HTR-8/SVneo (cell line): ENCODE measurements at regions not wholly inside any gene's neighbourhood (a gene's known extent, or its start where the extent isn't known, plus 50 kb on each side); places are given as distances from the start of the nearest gene placed in this dataset.

Experiments
- DNase-seq: peaks from one replicate; pipeline ENCODE4 v3.0.0; 2011; ENCODE audit warnings: low spot score, mixed read lengths; ENCODE audit not compliant: insufficient read length
- FAIRE-seq: peaks from 2 replicates; lab custom pipeline; 2011; peaks lifted over from hg19 to GRCh38; lab: Jason Lieb, UNC

- FAIRE-seq (no peak), DNase-seq (no peak)
These were observed 412.2 kb downstream of the INSC start for GRCh38 chr11:15526859-15527450.

- no peak for DNase-seq
- no peak for FAIRE-seq
These were observed 417.7 kb downstream of the INSC start for GRCh38 chr11:15532432-15532831.

GRCh38 chr11:15534266-15534665, 419.5 kb downstream of the INSC start:
- FAIRE-seq (no peak), DNase-seq (no peak)

GRCh38 chr11:15535414-15535813, 420.7 kb downstream of the INSC start:
- DNase-seq: no peak
- FAIRE-seq: no peak

GRCh38 chr11:15536438-15536837, 421.7 kb downstream of the INSC start:
- no peak for FAIRE-seq
- no peak for DNase-seq

GRCh38 chr11:15539645-15540044, 424.9 kb downstream of the INSC start:
- FAIRE-seq (no peak), DNase-seq (no peak)

- FAIRE-seq (no peak), DNase-seq (no peak)
These were observed 426.4 kb downstream of the INSC start for GRCh38 chr11:15541079-15541478.

- FAIRE-seq (no peak), DNase-seq (no peak)
These were observed 429.6 kb downstream of the INSC start for GRCh38 chr11:15544353-15544752.

GRCh38 chr11:15547685-15548084, 433.0 kb downstream of the INSC start:
- FAIRE-seq (no peak), DNase-seq (no peak)

- no peak for FAIRE-seq
- DNase-seq: no peak
These were observed 437.5 kb downstream of the INSC start for GRCh38 chr11:15551901-15552851.

- no peak for FAIRE-seq
These were observed 440.4 kb downstream of the INSC start for GRCh38 chr11:15555161-15555560.

GRCh38 chr11:15557457-15558230, 442.9 kb downstream of the INSC start:
- DNase-seq: no peak
- no peak for FAIRE-seq

More at GRCh38 chr11:15555161-15555560, 440.4 kb downstream of the INSC start:
- no peak for DNase-seq

GRCh38 chr11:15558513-15559181, 443.9 kb downstream of the INSC start:
- no peak for FAIRE-seq

GRCh38 chr11:15560689-15561467, 446.2 kb downstream of the INSC start:
- DNase-seq (no peak), FAIRE-seq (no peak)

More at GRCh38 chr11:15558513-15559181, 443.9 kb downstream of the INSC start:
- no peak for DNase-seq

- DNase-seq (no peak), FAIRE-seq (no peak)
These were observed 447.5 kb downstream of the INSC start for GRCh38 chr11:15562230-15562629.

- FAIRE-seq: no peak
- no peak for DNase-seq
These were observed 448.3 kb downstream of the INSC start for GRCh38 chr11:15563054-15563453.

GRCh38 chr11:15565880-15566279, 451.2 kb downstream of the INSC start:
- DNase-seq (no peak), FAIRE-seq (no peak)

- no peak for FAIRE-seq
- DNase-seq: no peak
These were observed 453.7 kb downstream of the INSC start for GRCh38 chr11:15568440-15568839.

- FAIRE-seq: no peak
These were observed 454.7 kb downstream of the INSC start for GRCh38 chr11:15569305-15570025.

More at GRCh38 chr11:15569305-15570025, 454.7 kb downstream of the INSC start:
- DNase-seq: no peak
